Fibroblast of skin of abdomen (primary cell): ENCODE measurements at regions not wholly inside any gene's neighbourhood (a gene's known extent, or its start where the extent isn't known, plus 50 kb on each side); places are given as distances from the start of the nearest gene placed in this dataset.

ENCODE experiments used
- DNase-seq: peaks from one replicate; pipeline ENCODE4 v3.0.0-alpha.2; 2013

GRCh38 chr5:3736466-3736865, 140.8 kb downstream of the IRX1 start:
- DNase-seq, result no peak

- no peak for DNase-seq
These were observed 141.3 kb downstream of the IRX1 start for GRCh38 chr5:3736926-3737325.

GRCh38 chr5:3738919-3739318, 143.3 kb downstream of the IRX1 start:
- no peak for DNase-seq

GRCh38 chr5:3740546-3741373, 145.1 kb downstream of the IRX1 start:
- DNase-seq, result peak; percentile 3

GRCh38 chr5:3741374-3741770, 145.7 kb downstream of the IRX1 start:
- DNase-seq, result no peak

- no peak for DNase-seq
These were observed 147.1 kb downstream of the IRX1 start for GRCh38 chr5:3742750-3743149.

- no peak for DNase-seq
These were observed 156.2 kb downstream of the IRX1 start for GRCh38 chr5:3751846-3752245.

- no peak for DNase-seq
These were observed 182.4 kb downstream of the IRX1 start for GRCh38 chr5:3778000-3778550.

GRCh38 chr5:3778945-3779344, 183.3 kb downstream of the IRX1 start:
- no peak for DNase-seq

- DNase-seq, result no peak
These were observed 184.6 kb downstream of the IRX1 start for GRCh38 chr5:3780278-3780677.

GRCh38 chr5:3780907-3781306, 185.3 kb downstream of the IRX1 start:
- no peak for DNase-seq

GRCh38 chr5:3784854-3785253, 189.2 kb downstream of the IRX1 start:
- DNase-seq, result no peak

GRCh38 chr5:3786165-3786564, 190.5 kb downstream of the IRX1 start:
- DNase-seq, result no peak

GRCh38 chr5:3786891-3787430, 191.3 kb downstream of the IRX1 start:
- no peak for DNase-seq

GRCh38 chr5:3787604-3788003, 192.0 kb downstream of the IRX1 start:
- no peak for DNase-seq

GRCh38 chr5:3789519-3790193, 194.0 kb downstream of the IRX1 start:
- DNase-seq, result no peak

GRCh38 chr5:3793162-3793561, 197.5 kb downstream of the IRX1 start:
- DNase-seq, result no peak

GRCh38 chr5:3794611-3795010, 199.0 kb downstream of the IRX1 start:
- DNase-seq, result no peak

- DNase-seq, result no peak
These were observed 201.1 kb downstream of the IRX1 start for GRCh38 chr5:3796736-3797135.

- DNase-seq, result no peak
These were observed 206.3 kb downstream of the IRX1 start for GRCh38 chr5:3801967-3802366.

GRCh38 chr5:3809455-3809854, 213.8 kb downstream of the IRX1 start:
- DNase-seq, result no peak

- DNase-seq, result no peak
These were observed 215.5 kb downstream of the IRX1 start for GRCh38 chr5:3811116-3811515.

- DNase-seq, result no peak
These were observed 223.0 kb downstream of the IRX1 start for GRCh38 chr5:3818624-3819023.
